Midbrain (tissue), 1 donor: ENCODE measurements at regions not wholly inside any gene's neighbourhood (a gene's known extent, or its start where the extent isn't known, plus 50 kb on each side); places are given as distances from the start of the nearest gene placed in this dataset.

ENCODE experiments used
- DNase-seq: peaks from one replicate; lab custom pipeline; 2025; lab: John Stamatoyannopoulos, UW

DNA sequence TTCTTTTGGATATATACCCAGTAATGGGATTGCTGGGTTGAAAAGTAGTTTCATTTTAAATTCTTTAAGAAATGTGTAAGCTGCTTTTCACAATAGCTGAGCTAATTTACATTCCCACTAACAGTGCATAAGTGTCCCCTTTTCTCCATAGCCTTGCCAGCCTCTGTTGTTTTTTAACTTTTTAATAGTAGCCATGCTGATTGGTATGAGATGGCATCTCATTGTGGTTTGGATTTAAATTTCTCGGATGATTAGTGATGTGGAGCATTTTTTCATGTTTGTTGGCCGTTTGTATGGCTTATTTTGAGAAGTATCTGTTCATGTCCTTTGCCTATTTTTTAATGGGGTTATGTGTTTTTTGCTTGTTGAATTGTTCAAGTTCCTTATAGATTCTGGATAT, 444.3 kb upstream of the ATP11B start:
- DNase-seq = no peak

DNA sequence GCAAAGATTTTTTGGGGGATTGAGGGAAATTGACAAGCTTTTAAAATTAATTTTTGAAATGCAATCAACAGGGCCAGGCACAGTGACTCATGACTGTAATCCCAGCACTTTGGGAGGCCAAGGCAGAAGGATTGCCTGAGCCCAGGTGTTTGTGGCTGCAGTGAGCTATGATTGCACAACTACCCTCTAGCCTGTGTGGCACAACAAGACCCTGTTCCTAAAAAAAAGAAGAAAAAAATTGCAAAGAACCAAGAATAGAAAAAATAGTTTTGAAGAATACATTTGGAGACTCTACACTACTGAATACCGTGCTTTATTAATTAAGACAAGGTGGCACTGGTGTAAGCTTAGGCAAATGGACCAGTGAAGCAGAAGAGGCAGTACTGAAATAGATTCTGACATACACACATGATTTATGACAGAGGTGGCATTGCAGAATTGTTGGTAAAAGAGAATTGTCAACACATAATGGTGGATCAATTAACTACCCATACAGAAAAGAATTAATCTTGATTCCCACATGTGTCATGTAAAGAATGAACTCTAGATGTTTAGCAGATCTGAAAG, 443.3 kb upstream of the ATP11B start:
- DNase-seq = no peak

DNA sequence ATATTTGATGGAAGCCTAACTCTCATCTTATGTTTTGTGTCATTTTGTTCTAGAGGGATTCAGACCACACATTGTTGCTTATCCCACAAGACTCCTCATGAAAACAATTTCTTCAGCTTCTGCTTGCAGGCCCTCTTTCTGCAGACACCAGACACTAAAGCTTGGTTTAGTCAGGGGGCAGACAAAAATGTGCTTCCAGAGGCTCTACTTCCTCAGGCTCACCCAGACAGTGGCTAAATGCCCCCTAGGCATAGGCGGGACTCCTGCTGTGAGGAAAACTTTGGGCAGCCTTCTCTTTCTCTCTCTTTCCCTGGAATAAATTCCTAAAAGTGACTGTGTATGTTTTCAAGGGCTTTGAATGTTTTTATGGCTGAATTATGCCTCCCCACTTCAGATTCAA, 435.4 kb upstream of the ATP11B start:
- no peak for DNase-seq

DNA sequence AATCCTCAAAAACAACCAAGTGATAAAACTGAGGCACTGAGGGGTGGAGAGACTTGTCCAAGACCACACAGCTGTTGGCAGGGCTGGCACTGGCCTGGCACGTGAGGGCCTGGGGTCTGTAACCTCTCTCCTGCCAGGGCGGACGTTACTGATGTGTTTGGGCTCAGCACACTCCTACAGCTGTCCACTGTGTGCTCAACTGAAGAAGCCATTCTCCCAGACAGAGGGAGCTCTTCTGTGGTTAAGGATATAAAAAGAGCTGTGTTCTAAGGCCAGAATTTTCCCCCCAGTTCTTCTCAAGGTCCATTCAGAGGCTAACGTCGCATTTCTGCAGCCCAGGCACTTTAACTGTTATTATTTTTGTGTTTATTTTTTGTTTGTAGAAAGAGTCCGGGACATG, 429.0 kb upstream of the ATP11B start:
- DNase-seq = peak; percentile 76

DNA sequence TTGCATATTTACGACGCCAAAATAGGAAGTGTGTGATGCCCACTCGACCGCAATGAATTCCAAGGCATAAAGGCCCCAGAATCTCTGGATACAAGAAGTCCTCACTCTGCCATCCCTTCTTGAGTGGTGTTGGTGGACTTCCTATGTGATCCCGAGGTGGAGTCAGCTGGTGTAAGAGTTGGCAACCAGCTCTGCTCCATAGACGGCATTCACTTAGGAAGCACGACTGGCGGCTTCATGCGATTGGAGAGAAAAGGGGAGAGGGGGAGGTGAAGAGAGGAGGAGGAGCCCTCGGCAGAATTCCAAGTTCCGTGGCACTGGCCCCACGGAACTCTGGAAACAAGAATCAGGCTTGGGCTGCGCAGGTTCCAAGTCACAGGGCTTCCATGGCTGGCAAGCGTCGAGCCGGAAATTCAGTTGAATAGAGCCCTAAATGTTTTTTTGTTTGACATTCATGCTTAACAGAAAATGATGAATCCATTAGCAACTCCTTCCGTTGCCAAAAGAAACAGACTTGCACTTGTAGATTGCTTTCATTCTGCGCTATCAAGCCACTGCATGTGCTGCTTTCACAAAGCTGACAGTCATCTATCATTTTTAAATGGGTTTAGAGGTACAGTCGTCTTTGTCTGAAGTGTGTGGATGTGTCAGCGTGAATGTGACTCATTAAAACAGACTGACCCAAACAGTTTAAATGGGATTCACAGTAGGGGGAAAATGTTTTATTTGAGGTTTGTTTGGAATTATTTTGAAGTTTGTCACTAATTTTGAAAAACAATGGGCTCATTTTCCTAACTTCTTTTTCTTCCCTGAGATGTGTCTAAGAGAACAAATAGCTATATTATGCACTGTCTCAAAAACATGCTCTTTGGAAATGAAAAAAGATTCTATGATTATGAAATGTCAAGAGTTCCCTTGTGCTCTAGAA, 428.3 kb upstream of the ATP11B start:
- DNase-seq = peak; percentile 77

DNA sequence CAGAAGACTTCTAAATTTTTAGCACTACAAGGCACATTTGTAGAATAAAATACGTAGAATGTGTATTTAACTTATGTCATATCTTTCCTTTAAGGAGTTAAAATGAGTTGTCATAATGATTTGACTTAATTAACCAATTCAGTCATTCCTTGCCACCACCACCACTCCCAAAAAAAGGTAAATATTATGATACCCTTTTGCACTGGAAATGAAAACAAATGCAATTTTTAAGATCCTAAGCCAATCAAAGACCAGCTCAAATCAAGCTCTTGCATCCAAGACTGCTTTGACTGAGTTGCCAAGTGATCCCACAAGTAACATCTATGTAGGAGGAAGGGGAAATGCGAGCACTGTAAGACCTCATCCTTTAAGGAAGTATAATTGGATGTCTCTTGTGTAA, 426.6 kb upstream of the ATP11B start:
- no peak for DNase-seq

DNA sequence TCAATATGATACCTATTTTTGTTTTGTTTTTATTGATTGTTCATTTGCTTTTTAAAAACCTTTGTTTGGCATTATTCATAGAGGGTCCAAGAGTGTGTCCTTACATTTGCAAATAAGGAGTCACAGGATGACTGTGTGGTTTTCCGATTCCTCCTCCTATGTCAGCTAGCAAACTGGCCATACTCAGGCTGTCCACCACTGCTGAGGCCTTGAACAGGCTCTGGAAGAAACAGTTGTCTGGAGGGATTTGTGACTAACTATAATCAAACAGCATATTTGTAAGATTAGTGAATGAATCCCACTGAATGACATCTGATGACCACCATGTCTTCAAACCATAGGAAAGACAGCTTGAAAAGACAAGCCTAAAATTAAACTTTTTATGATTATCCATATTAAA, 423.4 kb upstream of the ATP11B start:
- no peak for DNase-seq

DNA sequence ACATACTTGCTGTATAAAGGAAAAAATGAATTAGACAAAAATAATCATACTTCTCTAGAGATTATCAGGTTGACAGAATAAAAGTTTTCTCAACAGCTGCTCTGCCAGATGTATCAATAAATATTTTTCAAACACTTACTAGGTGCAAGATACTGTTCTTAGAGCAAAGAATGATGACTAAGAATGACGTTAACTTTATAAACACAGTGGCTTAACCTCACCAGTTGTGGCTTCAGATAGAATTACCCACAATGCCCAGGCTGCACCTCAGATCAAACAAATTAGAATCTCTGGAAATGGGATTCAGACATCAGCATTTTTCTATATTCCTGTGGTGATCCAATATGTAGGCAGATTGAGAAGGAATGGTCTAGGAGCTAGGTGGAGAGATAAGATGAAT, 422.4 kb upstream of the ATP11B start:
- no peak for DNase-seq

DNA sequence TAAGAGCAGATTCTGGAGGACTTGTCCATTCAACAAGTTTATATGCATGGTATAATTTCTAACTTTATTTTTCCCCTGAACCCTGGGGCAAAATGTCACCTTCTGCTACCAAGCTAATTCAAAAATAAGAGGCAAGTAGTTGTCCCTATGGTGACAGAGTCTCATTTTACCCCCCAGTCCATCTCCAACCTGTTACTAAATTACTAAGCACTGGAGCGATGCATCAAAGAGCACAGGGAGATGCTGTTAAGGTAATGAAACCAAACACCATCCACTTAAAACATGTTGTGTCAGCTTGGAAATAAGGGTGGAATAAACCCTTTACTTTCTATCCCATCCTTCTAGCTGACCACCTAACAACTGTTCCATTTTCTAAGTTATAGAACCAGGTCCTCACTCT, 417.4 kb upstream of the ATP11B start:
- DNase-seq = no peak

DNA sequence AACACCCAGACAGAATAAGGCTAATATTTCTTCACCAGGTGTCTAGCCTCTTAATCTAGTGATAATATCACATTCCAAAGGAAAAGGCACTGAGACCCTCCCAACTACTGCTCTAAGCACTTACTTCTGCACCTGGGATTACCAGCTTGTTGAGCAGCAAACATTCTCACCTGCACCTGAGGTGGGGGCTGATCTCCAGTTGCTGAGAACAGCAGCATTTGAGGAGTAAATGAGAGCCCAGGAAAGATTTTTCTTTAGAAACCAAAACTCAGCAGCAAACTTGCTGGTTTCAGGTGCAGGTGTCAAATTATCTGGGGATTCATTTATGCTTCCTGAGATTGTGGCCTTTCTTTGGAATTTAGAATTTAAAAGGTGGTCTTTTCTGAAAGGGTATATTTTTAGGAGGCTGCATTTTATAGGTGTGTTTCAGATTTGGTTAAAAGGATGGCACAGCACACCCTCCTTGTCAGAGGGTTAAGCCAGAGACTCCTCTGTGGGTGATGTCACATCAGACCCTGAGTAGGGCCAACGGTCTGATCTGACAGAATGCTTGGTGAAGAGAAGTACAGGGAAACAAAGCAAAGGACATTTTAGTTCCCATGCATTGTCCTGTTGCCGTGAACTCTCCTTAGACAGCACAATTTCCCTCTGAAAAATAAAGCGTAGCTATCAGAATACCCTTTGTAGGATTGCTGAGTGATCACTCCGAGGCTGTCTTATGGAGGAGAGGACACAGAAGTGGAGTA, 411.0 kb upstream of the ATP11B start:
- no peak for DNase-seq

DNA sequence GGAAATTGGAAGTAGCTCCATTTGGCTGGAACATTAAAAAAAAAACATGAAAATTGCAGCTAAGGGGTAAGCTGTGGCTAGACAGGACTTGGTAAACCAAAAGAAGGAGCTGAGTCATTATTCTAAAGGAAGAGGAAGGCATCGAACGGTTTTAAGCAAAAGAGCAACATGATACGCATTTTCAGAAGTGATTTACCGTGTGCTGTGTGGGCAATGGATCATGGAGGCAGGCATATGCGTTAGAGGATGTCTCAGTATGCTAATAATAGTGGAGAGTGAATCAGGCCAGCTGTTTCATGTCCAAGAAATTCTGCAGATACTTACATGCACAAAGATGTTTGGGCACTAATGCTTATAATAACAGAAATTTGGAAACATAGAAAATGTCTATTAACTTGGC, 409.1 kb upstream of the ATP11B start:
- no peak for DNase-seq

DNA sequence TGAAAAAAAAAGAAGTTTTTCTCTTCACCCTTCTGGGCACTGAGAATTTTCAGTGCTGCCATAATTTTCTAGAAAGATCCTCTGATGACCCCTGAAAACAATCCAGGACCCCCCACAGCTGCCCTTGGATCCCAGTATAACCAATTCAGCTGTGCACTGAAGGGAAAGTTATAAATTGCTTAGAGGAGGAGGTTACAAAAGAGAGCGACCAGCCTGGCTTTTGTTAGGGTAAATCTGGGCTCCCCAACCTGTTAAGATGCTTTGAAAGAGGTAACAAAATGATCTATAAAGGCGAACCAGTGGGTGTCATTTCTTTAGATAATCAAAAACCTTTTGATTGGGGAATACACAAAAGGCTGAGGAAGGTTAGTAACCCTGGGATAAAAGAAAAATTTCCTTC, 407.9 kb upstream of the ATP11B start:
- DNase-seq = no peak

DNA sequence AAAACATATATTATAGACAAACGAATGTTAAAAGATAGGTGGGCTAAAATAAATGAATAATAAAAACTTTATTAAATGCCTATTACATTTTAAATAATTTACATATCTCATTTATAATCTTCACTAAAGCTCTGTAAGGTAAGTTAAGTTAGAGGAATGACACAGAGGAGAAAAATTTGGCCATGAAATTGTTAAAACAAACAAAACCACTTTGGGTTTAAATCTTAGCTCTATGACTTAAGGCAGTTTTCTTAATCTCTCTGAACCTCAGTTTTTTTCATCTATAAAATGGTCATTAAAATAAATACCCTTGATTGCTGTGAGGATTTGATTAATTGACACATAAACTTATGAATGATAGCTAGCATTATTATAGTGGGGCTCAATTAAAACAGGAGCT, 404.8 kb upstream of the ATP11B start:
- DNase-seq = no peak

DNA sequence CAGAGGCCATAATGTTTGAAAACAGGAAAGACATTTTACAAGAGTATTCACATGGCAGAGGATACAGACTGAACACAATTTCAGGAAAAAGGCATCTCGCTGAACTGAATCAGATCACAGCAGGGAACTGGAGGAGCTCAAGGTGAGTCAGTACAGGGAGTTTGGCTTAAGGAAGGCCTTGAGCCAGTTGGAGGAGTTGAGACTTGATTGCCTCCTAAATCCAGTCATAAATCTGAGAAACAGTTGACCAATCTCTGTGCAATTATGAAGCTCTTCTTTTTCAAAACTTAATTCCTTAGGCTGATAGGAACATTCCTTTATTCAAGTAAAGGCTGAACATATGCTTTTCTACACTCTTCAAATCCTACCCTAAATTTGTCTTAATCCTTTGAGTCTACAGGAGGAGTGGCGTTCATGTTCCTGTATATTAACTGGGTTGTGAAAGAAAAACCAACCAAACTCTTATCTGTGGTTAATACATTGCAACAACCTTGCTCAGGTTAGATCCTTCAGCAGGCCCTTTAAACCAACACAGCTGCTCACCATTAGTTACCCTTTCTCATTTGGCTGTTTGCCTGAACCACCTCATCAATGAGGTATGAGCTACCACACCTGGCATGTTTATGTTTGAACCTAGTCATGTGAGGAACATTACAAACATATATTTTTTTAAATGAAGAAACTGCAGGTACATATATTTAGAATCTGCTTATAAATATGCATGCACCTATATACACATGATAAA, 404.1 kb upstream of the ATP11B start:
- no peak for DNase-seq

DNA sequence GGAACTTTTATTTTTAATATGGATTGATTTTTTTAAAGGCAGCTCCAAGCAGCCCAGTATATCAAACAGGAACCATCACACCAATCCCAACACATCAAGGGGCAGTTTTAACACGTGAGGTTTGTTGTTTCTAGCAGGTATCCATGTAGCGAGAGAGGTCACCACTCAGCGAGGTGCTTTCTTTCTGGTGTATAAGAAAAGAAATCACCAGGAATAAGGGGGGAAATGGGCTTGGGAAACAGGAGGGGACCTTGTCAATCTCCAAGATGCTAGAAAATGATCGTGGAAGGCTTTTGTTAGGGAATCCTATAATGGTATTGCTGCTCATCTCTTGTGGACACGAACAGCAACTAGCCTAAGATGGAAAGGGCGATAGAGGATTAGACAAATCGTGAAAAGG, 402.9 kb upstream of the ATP11B start:
- no peak for DNase-seq

DNA sequence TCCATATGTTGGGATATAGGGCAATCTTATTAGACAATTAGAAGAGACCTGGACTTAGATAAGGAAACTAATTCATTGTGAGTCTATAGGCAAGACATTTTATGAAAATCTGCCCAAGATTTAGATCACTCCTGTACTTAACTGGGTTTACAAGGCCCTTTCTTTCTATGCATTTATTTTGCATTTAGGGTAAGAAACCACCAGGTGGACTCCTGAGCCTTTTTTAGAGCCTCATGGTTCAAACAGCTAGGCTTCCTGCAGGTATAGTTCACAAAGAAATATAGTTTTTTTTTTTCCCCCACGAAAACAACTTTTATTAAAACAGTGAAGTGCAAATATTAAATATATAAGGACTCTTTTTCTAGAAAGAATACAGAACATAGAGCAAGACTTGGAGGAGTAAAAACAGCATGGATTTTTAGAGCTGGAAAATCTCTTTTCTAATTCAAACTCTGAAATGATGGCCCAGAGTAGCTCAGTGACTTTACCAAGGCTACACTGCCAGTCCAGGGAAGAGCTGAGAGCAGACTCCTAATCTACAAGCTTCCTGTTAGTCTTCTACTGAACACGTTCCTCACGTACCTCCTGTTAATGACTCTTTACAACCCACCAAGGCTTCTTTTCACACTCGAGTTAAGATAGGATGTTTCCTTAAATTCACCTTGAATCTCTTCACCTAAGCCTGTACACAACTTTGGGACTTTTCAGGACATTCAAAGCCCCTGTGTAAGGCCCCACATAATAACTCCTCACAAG, 400.9 kb upstream of the ATP11B start:
- no peak for DNase-seq

DNA sequence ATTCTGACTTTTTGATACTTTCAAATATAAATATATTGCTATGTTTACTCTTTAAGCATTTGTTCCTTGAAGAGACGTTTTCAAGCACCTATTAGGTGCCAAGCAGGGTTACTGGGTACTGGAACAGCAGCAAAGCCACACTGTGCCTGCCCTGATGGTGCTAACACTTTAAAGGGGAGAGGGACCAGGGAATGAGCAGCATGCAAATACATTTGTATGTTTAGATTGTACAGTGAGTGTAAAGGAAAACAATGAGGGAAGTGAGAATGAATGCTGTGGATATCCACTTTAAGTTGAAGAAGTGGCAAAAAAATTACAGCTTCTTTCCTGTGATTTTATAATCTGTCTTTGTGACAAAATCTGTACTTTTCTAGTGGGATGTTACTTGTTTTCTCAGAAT, 400.2 kb upstream of the ATP11B start:
- DNase-seq = no peak

DNA sequence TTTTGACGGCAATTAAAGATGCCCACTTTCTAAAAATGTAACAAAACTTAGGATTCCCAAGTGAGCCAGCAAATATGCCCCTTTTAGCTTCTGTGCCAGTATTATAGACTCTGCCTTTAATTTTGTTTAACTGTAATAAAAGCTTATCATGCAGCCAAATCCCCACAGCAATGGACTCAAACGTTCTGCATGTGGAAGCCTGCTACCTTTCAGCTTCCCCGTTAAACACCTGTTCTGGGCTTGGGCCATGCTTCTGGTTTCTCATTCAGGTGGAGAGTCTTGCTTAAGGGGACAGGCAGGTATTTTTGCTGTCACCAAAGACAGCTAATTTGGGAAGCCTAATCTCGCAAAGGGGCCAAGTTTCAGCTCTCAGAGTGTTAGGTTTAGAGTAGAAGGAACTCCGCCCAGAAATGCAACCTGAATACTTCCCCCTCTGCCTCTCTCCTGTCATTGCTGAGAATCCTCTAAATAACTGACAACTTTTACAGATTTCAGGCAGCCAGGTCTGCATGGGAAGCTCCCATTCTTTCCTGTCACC, 399.4 kb upstream of the ATP11B start:
- DNase-seq = no peak

DNA sequence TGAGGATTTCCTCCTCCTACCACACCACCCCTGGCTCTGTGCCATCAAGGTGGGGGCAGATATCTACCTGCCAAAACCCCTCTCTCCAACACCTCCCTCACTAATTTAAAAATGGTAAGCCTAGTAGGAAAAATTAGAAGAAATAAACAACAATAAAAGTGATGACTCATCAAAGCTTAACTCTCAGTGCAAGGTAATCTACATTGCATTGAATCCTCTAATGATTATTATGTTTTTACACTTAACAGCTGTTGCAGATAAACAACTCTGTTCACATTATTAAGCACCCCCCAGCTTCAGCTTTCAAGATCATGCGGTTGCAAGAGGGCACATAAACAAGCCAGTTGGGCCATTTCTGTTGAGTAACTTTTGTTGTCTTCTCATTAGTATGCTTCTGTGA, 396.1 kb upstream of the ATP11B start:
- DNase-seq = no peak

DNA sequence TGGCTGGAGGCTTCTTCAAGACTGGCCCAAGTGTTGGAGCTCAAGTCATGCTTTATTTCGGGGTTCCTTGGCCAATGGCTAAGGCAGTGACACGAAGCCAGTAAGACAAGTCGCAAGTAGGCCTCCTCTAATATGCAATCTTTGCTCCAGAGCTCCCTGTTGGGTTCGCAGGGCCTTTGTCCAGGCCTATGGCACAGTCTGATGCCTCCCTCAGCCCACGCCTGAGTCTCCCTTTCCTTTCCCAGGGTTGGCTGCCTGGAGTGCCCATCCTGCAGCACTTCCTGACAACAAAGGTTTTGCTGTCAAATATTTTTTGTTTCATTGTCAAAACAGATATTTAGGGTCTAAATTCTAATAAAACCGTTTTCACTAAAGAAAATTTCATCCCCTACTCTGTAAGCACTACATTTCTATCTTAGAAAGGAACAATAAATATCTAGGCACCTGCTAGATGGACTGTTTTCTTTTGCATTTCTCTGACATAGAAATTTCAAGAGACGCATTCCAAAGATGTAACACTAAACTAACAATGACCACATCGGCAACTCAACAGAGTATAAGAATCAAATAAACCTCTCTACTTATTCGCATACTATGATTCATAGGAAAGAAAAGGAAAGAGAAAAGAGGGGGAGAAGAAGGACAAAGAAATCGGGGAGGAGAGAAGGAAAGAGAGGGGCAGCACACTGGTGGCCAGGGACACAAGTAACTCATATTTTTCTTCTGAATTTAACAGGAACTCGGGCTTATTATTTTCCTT, 393.1 kb upstream of the ATP11B start:
- no peak for DNase-seq

DNA sequence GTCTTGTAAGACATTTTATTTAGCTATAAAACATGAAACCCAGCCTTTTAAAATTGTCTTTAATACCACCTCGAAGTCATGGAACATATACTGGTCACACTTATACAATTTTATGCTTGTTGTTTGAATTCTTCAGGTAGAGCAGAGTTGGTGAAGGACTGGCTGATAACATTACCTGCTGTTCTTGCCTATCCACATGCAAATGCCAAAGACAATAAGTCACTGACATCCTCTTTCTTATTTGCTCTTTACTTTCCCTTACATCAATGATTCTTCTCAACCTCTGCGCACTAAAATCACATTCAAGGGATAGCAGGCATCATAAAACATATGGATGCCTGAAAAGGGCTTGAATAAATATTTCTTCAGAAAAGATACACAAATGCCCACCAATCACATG, 392.5 kb upstream of the ATP11B start:
- no peak for DNase-seq
